SK-N-SH treated with all-trans-retinoic acid at 6 μM for 48 hours (cell line): ENCODE measurements at regions not wholly inside any gene's neighbourhood (a gene's known extent, or its start where the extent isn't known, plus 50 kb on each side); places are given as distances from the start of the nearest gene placed in this dataset.

ENCODE experiments used
- CREB5 ChIP-seq: fragments of 250-450 bp; sonication (Bioruptor Pico); IDR thresholded peaks from 2 replicates; pipeline ENCODE4 v1.5.1; 2020; ENCODE audit warnings: low read depth, mild to moderate bottlenecking, moderate library complexity
- OSR1 ChIP-seq: fragments of 250-450 bp; sonication (Bioruptor Pico); IDR thresholded peaks from 2 replicates; pipeline ENCODE4 v1.8.0; 2022; ENCODE audit warnings: moderate library complexity, mild to moderate bottlenecking, inconsistent platforms
- POU6F1 ChIP-seq: fragments of 250-450 bp; sonication (Bioruptor Pico); IDR thresholded peaks from 2 replicates; pipeline ENCODE4 v1.8.0; 2021; ENCODE audit warnings: low read depth, mild to moderate bottlenecking, moderate library complexity, borderline replicate concordance
- RARB ChIP-seq: fragments of 250-450 bp; sonication (Bioruptor Pico); IDR thresholded peaks from 2 replicates; pipeline ENCODE4 v1.8.0; 2021; ENCODE audit warnings: mild to moderate bottlenecking, moderate library complexity
- TCF4 ChIP-seq: fragments of 250-450 bp; sonication (Bioruptor Pico); IDR thresholded peaks from 2 replicates; pipeline ENCODE4 v1.8.0; 2021; ENCODE audit warnings: mild to moderate bottlenecking, moderate library complexity, borderline replicate concordance
- ZNF8 ChIP-seq: fragments of 450-650 bp; formaldehyde crosslinking; IDR thresholded peaks from 2 replicates; pipeline ENCODE4 v1.5.0; 2020; ENCODE audit warnings: mild to moderate bottlenecking, moderate library complexity
- TF ChIP-seq, protein P1 (sequence below): fragments of 250-450 bp; sonication (Bioruptor Pico); IDR thresholded peaks from 2 replicates; pipeline ENCODE4 v1.8.0; 2020; ENCODE audit warnings: mild to moderate bottlenecking, moderate library complexity, borderline replicate concordance

DNA sequence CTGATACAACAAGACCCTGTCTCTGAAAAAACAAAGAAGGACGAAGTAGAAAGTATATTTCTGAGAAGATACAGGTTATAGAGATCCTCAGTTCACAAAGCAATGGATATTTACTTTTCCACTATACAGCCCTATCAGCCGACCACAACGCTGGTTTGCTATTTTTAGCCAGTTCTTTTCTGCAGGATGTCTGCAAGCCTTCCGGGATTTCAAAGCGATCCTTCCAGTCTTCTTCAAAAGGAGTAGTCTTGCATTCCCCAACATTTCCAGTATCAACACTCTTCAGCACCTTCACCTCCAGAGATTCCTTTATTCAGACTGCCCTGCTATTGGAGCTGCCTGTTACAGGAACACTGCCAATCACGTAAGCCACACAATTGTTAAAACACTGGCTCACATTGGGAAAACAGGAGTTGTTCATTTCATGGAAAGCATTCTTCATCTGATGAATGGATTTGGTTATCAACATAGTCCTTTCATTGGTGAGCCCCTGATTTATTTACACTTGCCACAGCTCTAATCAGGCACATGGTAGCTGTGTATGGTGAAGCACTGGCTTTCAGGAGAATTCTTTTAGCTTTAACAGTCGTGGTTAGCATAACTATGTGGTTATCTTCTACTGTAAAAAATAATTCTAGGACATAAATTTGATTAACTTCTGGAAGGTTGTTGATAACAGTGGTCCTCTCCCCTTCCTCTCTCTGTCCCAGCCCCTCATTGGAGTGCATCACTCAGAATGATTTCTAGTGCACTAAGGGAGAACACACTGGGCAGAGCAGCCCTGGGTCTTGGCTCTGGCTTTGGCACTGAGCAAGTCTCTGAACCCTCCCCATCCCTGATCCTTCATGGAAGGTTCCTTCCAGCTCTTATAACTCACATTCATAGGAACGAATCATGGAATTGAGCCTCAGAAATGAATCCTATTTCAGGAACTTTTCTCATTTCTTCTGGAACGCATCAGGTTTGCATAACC, 109.9 kb upstream of the SORBS2 start:
- TF ChIP-seq, protein P1, sequence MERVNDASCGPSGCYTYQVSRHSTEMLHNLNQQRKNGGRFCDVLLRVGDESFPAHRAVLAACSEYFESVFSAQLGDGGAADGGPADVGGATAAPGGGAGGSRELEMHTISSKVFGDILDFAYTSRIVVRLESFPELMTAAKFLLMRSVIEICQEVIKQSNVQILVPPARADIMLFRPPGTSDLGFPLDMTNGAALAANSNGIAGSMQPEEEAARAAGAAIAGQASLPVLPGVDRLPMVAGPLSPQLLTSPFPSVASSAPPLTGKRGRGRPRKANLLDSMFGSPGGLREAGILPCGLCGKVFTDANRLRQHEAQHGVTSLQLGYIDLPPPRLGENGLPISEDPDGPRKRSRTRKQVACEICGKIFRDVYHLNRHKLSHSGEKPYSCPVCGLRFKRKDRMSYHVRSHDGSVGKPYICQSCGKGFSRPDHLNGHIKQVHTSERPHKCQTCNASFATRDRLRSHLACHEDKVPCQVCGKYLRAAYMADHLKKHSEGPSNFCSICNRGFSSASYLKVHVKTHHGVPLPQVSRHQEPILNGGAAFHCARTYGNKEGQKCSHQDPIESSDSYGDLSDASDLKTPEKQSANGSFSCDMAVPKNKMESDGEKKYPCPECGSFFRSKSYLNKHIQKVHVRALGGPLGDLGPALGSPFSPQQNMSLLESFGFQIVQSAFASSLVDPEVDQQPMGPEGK, result no peak
- TF ChIP-seq OSR1 (CRISPR knock-in tag) (no peak), RARB (CRISPR knock-in tag) (no peak), TCF4 (CRISPR knock-in tag) (no peak), ZNF8 (CRISPR knock-in tag) (no peak), POU6F1 (CRISPR knock-in tag) (no peak), CREB5 (CRISPR knock-in tag) (no peak)
